PC-9 (cell line): ENCODE measurements at regions not wholly inside any gene's neighbourhood (a gene's known extent, or its start where the extent isn't known, plus 50 kb on each side); places are given as distances from the start of the nearest gene placed in this dataset.

Experiments
- BruUV-seq: library from RNA; stranded (reverse); fragments of 400-500 nt; replicated peaks from 2 replicates; lab custom pipeline; 2021; lab: Mats Ljungman, UMichigan
- CTCF ChIA-PET: fragments of 300-600 bp; sonication (Branson Sonifier 250); formaldehyde crosslinking; loops from one replicate; lab custom pipeline; 2022; ENCODE audit warnings: antibody characterized with exemption; lab: Charles Lee
- POLR2A ChIA-PET: fragments of 300-600 bp; sonication (Branson Sonifier 250); formaldehyde crosslinking; loops from one replicate; lab custom pipeline; 2022; ENCODE audit warnings: antibody characterized with exemption; ENCODE audit not compliant: unreplicated experiment; lab: Charles Lee
- DNase-seq, 2 experiments: peaks; one replicate each; pipeline versions ENCODE4 v3.0.0 to v3.0.0-alpha.2; 2015 to 2022; ENCODE audit warnings: mixed read lengths in 1 of 2
- H2AFZ ChIP-seq: fragments of 200-600 bp; sonication (generic); 2 replicates; pipeline ENCODE4 v1.8.1; 2017; ENCODE audit warnings: antibody characterized with exemption
- H3F3A ChIP-seq: fragments of 200-600 bp; sonication (generic); 2 replicates; pipeline ENCODE4 v1.8.1; 2017; ENCODE audit warnings: antibody characterized with exemption, mild to moderate bottlenecking, low read depth; ENCODE audit not compliant: insufficient read depth
- H3K27ac ChIP-seq: fragments of 200-600 bp; sonication (generic); 2 replicates; pipeline ENCODE4 v1.6.1; 2016; ENCODE audit warnings: mixed run types
- H3K27me3 ChIP-seq: fragments of 200-600 bp; sonication (generic); 2 replicates; pipeline ENCODE4 v1.6.1; 2016; ENCODE audit warnings: low read depth, mixed run types; ENCODE audit not compliant: insufficient read depth
- H3K36me3 ChIP-seq: fragments of 200-600 bp; sonication (generic); 2 replicates; pipeline ENCODE4 v1.6.1; 2016; ENCODE audit warnings: low read depth, mixed run types
- H3K4me1 ChIP-seq: fragments of 200-600 bp; sonication (generic); replicated peaks from 2 replicates; pipeline ENCODE4 v1.6.1; 2016; ENCODE audit warnings: mixed run types; ENCODE audit not compliant: insufficient read depth
- H3K4me2 ChIP-seq: fragments of 200-600 bp; sonication (generic); 2 replicates; pipeline ENCODE4 v1.6.1; 2017; ENCODE audit warnings: mixed run types
- H3K4me3 ChIP-seq: fragments of 200-600 bp; sonication (generic); 2 replicates; pipeline ENCODE4 v1.6.1; 2016; ENCODE audit warnings: mixed run types
- H3K79me2 ChIP-seq: fragments of 200-600 bp; sonication (generic); 2 replicates; pipeline ENCODE4 v1.6.1; 2017; ENCODE audit warnings: low read depth, mixed run types
- H3K9me2 ChIP-seq: fragments of 200-600 bp; sonication (generic); 2 replicates; pipeline ENCODE4 v1.8.1; 2017; ENCODE audit warnings: mild to moderate bottlenecking; ENCODE audit not compliant: insufficient read depth
- H3K9me3 ChIP-seq: fragments of 200-600 bp; sonication (generic); 2 replicates; pipeline ENCODE4 v1.8.1; 2016; ENCODE audit warnings: low read depth; ENCODE audit not compliant: insufficient read depth
- H4K20me1 ChIP-seq: fragments of 200-600 bp; sonication (generic); 2 replicates; pipeline ENCODE4 v1.8.1; 2017; ENCODE audit not compliant: insufficient read depth
- CTCF ChIP-seq: fragments of 200-600 bp; sonication (generic); conservative IDR thresholded peaks from 2 replicates; pipeline ENCODE4 v1.6.1; 2017; ENCODE audit warnings: mixed run types, antibody characterized with exemption, mild to moderate bottlenecking, moderate library complexity
- EZH2 ChIP-seq: fragments of 200-600 bp; sonication (generic); IDR thresholded peaks from 2 replicates; pipeline ENCODE4 v1.8.0; 2017; ENCODE audit warnings: antibody characterized with exemption, low read depth
- intact Hi-C: fragments of 100-400 bp; cut with micrococcal nuclease; formaldehyde crosslinking; loops from one replicate; pipeline ENCODE4 v1.10.0; 2022; ENCODE audit not compliant: unreplicated experiment

GRCh38 chr2:64291181-64291580 is 147.0 kb upstream of the PELI1 start:
- Histone ChIP-seq H3K4me1 (peaks cover 16% of the 10 kb centered on the region), H3K4me2 (no peak overlapping the region), H3K36me3 (no peaks in the 10 kb centered on the region), H4K20me1 (no peaks in the 10 kb centered on the region), H3K27me3 (no peaks in the 10 kb centered on the region), H2AFZ (no peak overlapping the region), H3F3A (0 out of 2 replicates have a peak, but pooled peaks cover 4% of the 10 kb centered on the region), H3K79me2 (no peaks in the 10 kb centered on the region), H3K9me3 (no peaks in the 10 kb centered on the region), H3K9me2 (no peaks in the 10 kb centered on the region), H3K4me3 (no peak overlapping the region), H3K27ac (no peak overlapping the region)
- POLR2A ChIA-PET = no interaction called here
- TF ChIP-seq CTCF = no peak
- TF ChIP-seq EZH2 = no peak
- CTCF ChIA-PET = no interaction called here
- DNase-seq = peak; percentile 67 to 87
- intact Hi-C loops = no loop called here
- BruUV-seq = no TSS peak

DNA sequence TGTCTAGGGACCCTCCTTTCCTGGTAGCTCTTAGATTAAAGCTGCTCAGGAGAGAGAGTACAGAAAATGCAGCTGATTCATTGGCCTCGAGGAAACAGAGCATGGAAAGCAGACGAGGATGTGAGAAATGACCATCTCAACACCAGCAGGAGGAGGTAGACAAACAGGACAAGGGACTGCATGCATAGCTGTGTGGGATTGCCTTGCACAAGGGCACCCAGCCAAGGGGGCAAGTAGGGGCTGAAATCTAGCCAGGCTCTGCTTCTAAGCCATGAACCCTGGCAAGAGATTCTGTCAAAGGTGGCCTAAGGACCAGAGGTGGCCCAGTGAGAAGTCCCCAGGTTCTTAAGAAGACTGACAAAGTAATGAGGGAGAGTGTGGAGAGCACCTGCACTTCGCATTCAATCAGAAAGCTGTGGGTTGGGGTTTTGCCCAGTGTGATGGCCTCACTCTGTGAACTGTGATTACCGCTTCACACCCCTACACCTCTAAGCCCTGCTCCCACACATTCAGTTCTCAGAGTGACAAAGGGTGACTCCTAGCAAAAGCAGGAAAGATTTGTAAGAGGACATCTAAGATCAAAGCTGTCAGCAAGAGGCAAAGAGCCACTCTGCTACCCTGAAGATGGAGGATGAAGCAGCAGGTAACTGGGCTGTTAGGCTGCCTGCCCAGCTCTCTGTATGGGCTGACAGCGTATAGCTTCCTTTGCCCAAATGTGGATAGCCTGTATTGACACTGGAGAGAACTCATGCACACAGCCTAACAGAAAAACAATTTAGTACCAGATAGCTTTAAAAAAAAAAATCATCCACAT is 151.3 kb upstream of the PELI1 start:
- no peak overlapping the region for H3K4me3 ChIP-seq
- no peaks in the 10 kb centered on the region for H3K27me3 ChIP-seq
- H3K4me2 ChIP-seq = no peak overlapping the region
- H4K20me1 ChIP-seq = no peaks in the 10 kb centered on the region
- H3K36me3 ChIP-seq = no peaks in the 10 kb centered on the region
- peaks cover 16% of the 10 kb centered on the region for H3K4me1 ChIP-seq
- intact Hi-C loops = no loop called here
- no peak for DNase-seq
- H3K9me2 ChIP-seq = no peaks in the 10 kb centered on the region
- POLR2A ChIA-PET = interaction anchor here (0.6 kb wide), 1 partner anchor 223 kb away, joined by 3 read pairs; no protein-coding TSS in a partner anchor
- H3K79me2 ChIP-seq = no peaks in the 10 kb centered on the region
- no peak overlapping the region for H2AFZ ChIP-seq
- no peak overlapping the region for H3K27ac ChIP-seq
- BruUV-seq = no TSS peak
- CTCF ChIA-PET = no interaction called here
- H3K9me3 ChIP-seq = no peaks in the 10 kb centered on the region
- H3F3A ChIP-seq = 0 out of 2 replicates have a peak, but pooled peaks cover 4% of the 10 kb centered on the region
- TF ChIP-seq EZH2 = no peak
- no peak for TF ChIP-seq CTCF

DNA sequence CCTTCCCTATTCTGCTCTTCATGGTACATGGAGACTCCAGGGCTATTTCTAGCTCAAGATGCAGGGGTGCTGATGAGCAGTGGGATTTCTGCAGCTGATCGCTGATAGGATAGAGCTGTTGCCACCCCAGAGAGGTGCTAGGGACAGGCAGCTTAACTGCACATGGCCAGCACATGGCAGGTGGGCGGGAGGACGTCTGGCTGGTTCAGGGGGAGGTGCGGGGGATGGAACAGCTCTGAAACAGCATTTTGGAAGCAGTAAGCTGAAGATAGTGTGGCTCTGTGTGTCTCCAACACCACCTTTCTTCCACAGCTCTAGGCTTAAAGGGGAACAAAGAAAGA is 151.9 kb upstream of the PELI1 start:
- intact Hi-C loops = no loop called here
- Histone ChIP-seq H3F3A (0 out of 2 replicates have a peak, but pooled peaks cover 4% of the 10 kb centered on the region), H2AFZ (no peak overlapping the region), H3K4me2 (no peak overlapping the region), H4K20me1 (no peaks in the 10 kb centered on the region), H3K27ac (no peak overlapping the region), H3K4me1 (peaks cover 11% of the 10 kb centered on the region), H3K27me3 (no peaks in the 10 kb centered on the region), H3K4me3 (no peak overlapping the region), H3K9me2 (no peaks in the 10 kb centered on the region), H3K79me2 (no peaks in the 10 kb centered on the region), H3K36me3 (no peaks in the 10 kb centered on the region), H3K9me3 (no peaks in the 10 kb centered on the region)
- ChIA-PET POLR2A (interaction anchor here (0.6 kb wide), 1 partner anchor 222 kb away, joined by 3 read pairs; no protein-coding TSS in a partner anchor), CTCF (no interaction called here)
- BruUV-seq = no TSS peak
- TF ChIP-seq CTCF (no peak), EZH2 (no peak)
- DNase-seq = no peak
